Activated CD8-positive, alpha-beta T cell treated with anti-CD3 and anti-CD28 coated beads for 36 hours (primary cell): ENCODE measurements at regions not wholly inside any gene's neighbourhood (a gene's known extent, or its start where the extent isn't known, plus 50 kb on each side); places are given as distances from the start of the nearest gene placed in this dataset.

ENCODE experiments used
- ATAC-seq: fragments of 200-7000 bp; cut with Tn5 transposase; one replicate; pipeline ENCODE4 v1.10.0; 2021; ENCODE audit warnings: mild to moderate bottlenecking, moderate library complexity
- CTCF ChIA-PET: fragments of 350-600 bp; sonication (Branson Sonifier 250); formaldehyde crosslinking; loops from one replicate; lab custom pipeline; 2021; ENCODE audit warnings: antibody characterized with exemption; lab: Charles Lee
- POLR2A ChIA-PET: fragments of 350-600 bp; sonication (Branson Sonifier 250); formaldehyde crosslinking; loops from one replicate; lab custom pipeline; 2021; ENCODE audit warnings: antibody characterized with exemption; lab: Charles Lee
- DNase-seq: peaks from one replicate; pipeline ENCODE4 v3.0.0-alpha.2; 2020
- H3K27ac Mint-ChIP-seq: one replicate; pipeline ENCODE4 v1.8.0; 2021; ENCODE audit warnings: mild to moderate bottlenecking, mixed read lengths
- H3K27me3 Mint-ChIP-seq: one replicate; pipeline ENCODE4 v1.8.0; 2021; ENCODE audit warnings: mixed read lengths
- H3K36me3 Mint-ChIP-seq: one replicate; pipeline ENCODE4 v1.8.0; 2021; ENCODE audit warnings: low read depth, mixed read lengths
- H3K4me1 Mint-ChIP-seq: one replicate; pipeline ENCODE4 v1.8.0; 2021; ENCODE audit warnings: low read depth, mixed read lengths
- H3K4me3 Mint-ChIP-seq: one replicate; pipeline ENCODE4 v1.8.0; 2021; ENCODE audit warnings: mild to moderate bottlenecking, moderate library complexity, mixed read lengths
- H3K9me3 Mint-ChIP-seq: one replicate; pipeline ENCODE4 v1.8.0; 2021; ENCODE audit warnings: mixed read lengths
- intact Hi-C: fragments of 100-400 bp; cut with micrococcal nuclease; formaldehyde crosslinking; loops from one replicate; pipeline ENCODE4 v1.10.0; 2022
- TF ChIP-seq, protein P1 (sequence below): fragments of 200-600 bp; IDR thresholded peaks from one replicate; pipeline ENCODE4 v1.8.0; 2022; ENCODE audit warnings: antibody characterized with exemption, mild to moderate bottlenecking

DNA sequence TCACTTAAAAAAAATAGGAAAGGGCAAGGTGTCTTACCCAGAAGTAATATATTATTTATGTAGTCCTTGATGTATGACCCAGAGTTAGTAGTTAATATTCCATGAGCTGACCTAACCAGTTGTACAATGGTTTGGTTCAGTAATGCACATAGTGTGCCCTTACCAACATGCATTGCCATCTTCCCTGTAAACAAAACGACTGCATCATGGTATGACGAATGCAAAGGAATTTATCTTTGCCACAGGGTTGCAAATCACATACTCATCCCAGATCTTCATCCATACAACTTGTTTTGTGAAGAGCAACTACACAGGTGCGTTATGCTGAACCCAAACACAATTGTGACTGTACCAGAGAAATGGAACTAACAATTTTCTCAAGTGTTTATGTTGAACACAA, 68.9 kb upstream of the ZSWIM2 start:
- CTCF ChIA-PET, result no interaction called here
- POLR2A ChIA-PET, result no interaction called here
- Mint-ChIP-seq H3K4me1 (no peaks in the 10 kb centered on the region), H3K9me3 (no peaks in the 10 kb centered on the region), H3K27me3 (no peaks in the 10 kb centered on the region), H3K4me3 (no peak overlapping the region), H3K27ac (no peak overlapping the region), H3K36me3 (no peaks in the 10 kb centered on the region)
- TF ChIP-seq, protein P1, sequence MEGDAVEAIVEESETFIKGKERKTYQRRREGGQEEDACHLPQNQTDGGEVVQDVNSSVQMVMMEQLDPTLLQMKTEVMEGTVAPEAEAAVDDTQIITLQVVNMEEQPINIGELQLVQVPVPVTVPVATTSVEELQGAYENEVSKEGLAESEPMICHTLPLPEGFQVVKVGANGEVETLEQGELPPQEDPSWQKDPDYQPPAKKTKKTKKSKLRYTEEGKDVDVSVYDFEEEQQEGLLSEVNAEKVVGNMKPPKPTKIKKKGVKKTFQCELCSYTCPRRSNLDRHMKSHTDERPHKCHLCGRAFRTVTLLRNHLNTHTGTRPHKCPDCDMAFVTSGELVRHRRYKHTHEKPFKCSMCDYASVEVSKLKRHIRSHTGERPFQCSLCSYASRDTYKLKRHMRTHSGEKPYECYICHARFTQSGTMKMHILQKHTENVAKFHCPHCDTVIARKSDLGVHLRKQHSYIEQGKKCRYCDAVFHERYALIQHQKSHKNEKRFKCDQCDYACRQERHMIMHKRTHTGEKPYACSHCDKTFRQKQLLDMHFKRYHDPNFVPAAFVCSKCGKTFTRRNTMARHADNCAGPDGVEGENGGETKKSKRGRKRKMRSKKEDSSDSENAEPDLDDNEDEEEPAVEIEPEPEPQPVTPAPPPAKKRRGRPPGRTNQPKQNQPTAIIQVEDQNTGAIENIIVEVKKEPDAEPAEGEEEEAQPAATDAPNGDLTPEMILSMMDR, result no peak
- intact Hi-C loops, result no loop called here
- DNase-seq (no peak), ATAC-seq (no peak)

DNA sequence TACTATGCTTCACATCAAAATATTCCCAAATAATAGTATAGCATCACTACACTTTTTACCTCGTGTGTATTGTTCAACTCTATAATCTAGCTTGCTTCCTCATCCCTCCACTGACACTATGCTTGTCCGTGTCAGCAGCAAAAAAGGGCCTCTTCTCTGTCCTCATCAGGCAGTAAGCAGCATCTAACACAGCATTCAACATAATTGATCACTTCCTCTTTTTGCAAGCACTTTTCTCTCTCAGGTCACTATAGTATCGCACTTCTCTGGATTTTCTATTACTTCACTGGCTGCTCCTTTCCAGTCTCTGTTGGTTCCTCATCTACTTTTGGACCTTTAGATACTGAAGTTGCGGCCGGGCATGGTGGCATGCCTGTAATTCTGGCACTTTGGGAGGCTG, 64.9 kb upstream of the ZSWIM2 start:
- ATAC-seq, result no peak
- CTCF ChIA-PET, result interaction anchor here (0.9 kb wide), 1 partner anchor 16 kb away, joined by 3 read pairs; no protein-coding TSS in a partner anchor
- no peaks in the 10 kb centered on the region for H3K4me1 Mint-ChIP-seq

DNA sequence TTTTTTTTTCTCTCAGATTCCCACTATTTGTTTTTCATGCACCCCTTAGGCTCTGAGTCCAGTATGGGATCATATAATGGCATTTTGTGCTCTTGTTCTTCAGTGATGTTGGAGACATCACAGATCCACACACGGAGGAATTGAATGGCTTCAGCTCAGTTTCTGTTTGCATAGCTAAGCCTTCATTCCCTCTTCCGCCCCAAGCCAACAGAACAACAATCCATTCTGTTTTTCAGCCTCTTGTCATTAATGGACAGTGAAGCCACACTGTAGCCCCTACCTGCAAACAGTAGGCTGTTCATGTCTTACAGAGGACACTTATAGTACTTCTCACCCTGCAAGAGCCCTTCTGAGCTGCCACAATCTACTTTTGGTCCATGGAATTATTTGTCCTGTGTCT, 64.0 kb upstream of the ZSWIM2 start:
- H3K9me3 Mint-ChIP-seq, result no peaks in the 10 kb centered on the region
- no peak for DNase-seq
- H3K4me1 Mint-ChIP-seq, result no peaks in the 10 kb centered on the region
- intact Hi-C loops, result no loop called here
- no peak overlapping the region for H3K27ac Mint-ChIP-seq
- ChIA-PET CTCF (no interaction called here), POLR2A (no interaction called here)
- no peaks in the 10 kb centered on the region for H3K36me3 Mint-ChIP-seq
- TF ChIP-seq, protein P1, result no peak
- no peak for ATAC-seq
- H3K27me3 Mint-ChIP-seq, result no peaks in the 10 kb centered on the region
- no peak overlapping the region for H3K4me3 Mint-ChIP-seq

More for the DNA sequence above, 64.9 kb upstream of the ZSWIM2 start:
- H3K9me3 Mint-ChIP-seq, result no peaks in the 10 kb centered on the region
- intact Hi-C loops, result no loop called here
- no peak overlapping the region for H3K4me3 Mint-ChIP-seq
- no peaks in the 10 kb centered on the region for H3K27me3 Mint-ChIP-seq
- TF ChIP-seq, protein P1, result no peak
- no peaks in the 10 kb centered on the region for H3K36me3 Mint-ChIP-seq
- DNase-seq, result no peak
- POLR2A ChIA-PET, result no interaction called here
- no peak overlapping the region for H3K27ac Mint-ChIP-seq

DNA sequence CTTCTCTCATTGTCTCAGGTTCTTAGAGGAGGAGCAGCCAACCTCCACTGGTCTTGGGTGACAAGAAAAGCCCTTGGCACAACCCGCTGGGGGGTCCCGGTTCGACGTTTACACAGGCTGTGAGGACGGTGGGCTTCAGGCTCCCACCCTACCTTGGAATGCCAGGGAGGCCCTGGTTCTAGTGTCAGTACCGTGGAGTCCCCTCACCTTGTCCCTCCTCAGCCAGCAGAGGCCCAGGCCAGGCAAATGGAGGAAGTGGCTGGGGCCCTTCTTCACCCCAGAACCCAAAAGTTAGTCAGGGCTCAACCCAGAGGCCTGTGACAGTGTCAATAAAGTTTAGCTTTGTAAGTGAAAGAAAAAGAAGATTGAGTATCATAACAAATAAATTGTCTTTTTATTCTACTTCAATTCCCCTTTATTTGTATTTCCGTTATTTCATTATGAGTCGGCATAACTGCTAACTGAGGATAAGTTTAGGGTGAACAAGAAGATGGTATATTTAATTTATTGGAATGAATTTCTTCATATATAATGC, 62.6 kb upstream of the ZSWIM2 start:
- TF ChIP-seq, protein P1, result no peak
- ChIA-PET CTCF (no interaction called here), POLR2A (interaction anchor here (0.7 kb wide), 1 partner anchor 160 kb away, joined by 3 read pairs; no protein-coding TSS in a partner anchor)
- ATAC-seq (no peak), DNase-seq (no peak)
- Mint-ChIP-seq H3K4me1 (no peaks in the 10 kb centered on the region), H3K27me3 (no peaks in the 10 kb centered on the region), H3K27ac (no peak overlapping the region), H3K36me3 (no peaks in the 10 kb centered on the region), H3K9me3 (no peaks in the 10 kb centered on the region), H3K4me3 (no peak overlapping the region)
- intact Hi-C loops, result no loop called here

DNA sequence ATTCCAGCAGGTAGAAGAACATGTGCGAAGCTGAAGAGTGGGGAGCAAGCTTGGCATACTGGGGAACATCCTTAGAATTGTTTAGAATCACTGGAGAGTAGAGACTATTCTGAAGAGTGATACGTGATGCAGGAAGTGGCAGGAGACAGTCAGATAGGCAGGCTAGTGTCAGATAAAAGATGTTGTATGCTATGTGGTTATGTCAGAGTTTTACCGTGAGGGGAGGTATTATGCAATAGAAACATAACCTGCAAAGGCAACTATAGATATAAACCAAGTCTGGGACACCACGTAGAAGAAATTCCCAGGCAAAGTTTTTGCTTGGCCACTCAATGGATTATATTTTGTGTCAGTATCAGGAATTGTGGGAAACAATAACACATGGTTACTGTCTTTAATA, 62.0 kb upstream of the ZSWIM2 start:
- DNase-seq, result no peak
- Mint-ChIP-seq H3K27ac (no peak overlapping the region), H3K27me3 (no peaks in the 10 kb centered on the region), H3K9me3 (no peaks in the 10 kb centered on the region), H3K4me1 (no peaks in the 10 kb centered on the region), H3K36me3 (no peaks in the 10 kb centered on the region), H3K4me3 (no peak overlapping the region)
- TF ChIP-seq, protein P1, result no peak
- intact Hi-C loops, result no loop called here
- POLR2A ChIA-PET, result no interaction called here
- CTCF ChIA-PET, result no interaction called here
- no peak for ATAC-seq
